HepG2 (cell line): ENCODE measurements at regions not wholly inside any gene's neighbourhood (a gene's known extent, or its start where the extent isn't known, plus 50 kb on each side); places are given as distances from the start of the nearest gene placed in this dataset.

ENCODE experiments used
- ATAC-seq: fragments of 200-7000 bp; cut with Tn5 transposase; 3 replicates; pipeline ENCODE4 v1.9.1; 2020; ENCODE audit warnings: mild to moderate bottlenecking, moderate library complexity
- BruUV-seq: library from RNA; stranded (reverse); fragments of 400-500 nt; replicated peaks from 2 replicates; lab custom pipeline; 2021; lab: Mats Ljungman, UMichigan
- CTCF ChIA-PET: fragments of 300-600 bp; formaldehyde crosslinking; extraction: SDS; loops from one replicate; lab custom pipeline; 2021; ENCODE audit warnings: low total read pairs, inconsistent platforms, low intra/inter-chr PET ratio; lab: Yijun Ruan, JAX
- POLR2A ChIA-PET: fragments of 350-600 bp; sonication (Branson Sonifier 250); formaldehyde crosslinking; loops from one replicate; lab custom pipeline; 2020; ENCODE audit warnings: antibody characterized with exemption, inconsistent platforms; lab: Yijun Ruan, JAX
- DNase-seq: peaks from one replicate; pipeline ENCODE4 v3.0.0-alpha.2; 2015; ENCODE audit warnings: low spot score
- FAIRE-seq: peaks from 3 replicates; lab custom pipeline; 2011; peaks lifted over from hg19 to GRCh38; lab: Jason Lieb, UNC
- H2AFZ ChIP-seq: one replicate; pipeline ENCODE4 v1.6.1; 2011; ENCODE audit warnings: low read length, inconsistent platforms
- H3K27ac ChIP-seq: fragments of 300-600 bp; 3 replicates; pipeline ENCODE4 v1.8.0; 2011; ENCODE audit warnings: mixed run types, mild to moderate bottlenecking, mixed read lengths, low read length, inconsistent platforms; ENCODE audit not compliant: insufficient read depth; ENCODE audit errors: extremely low read length
- H3K27me3 ChIP-seq, 2 experiments: fragments of 200-600 bp in 1 of 2; 2 replicates in 1 of 2; 3 replicates in 1 of 2; pipeline versions ENCODE4 v1.6.0 to v1.8.0; 2011; ENCODE audit warnings: low read length in 2 of 2, mild to moderate bottlenecking in 2 of 2, moderate library complexity in 2 of 2, inconsistent platforms in 1 of 2; ENCODE audit not compliant: insufficient read depth in 2 of 2, control insufficient read depth in 1 of 2
- H3K36me3 ChIP-seq, 2 experiments: fragments of 200-600 bp in 1 of 2; replicated peaks in 1 of 2; 2 replicates in 1 of 2; 3 replicates in 1 of 2; pipeline versions ENCODE4 v1.5.1 to v1.8.0; 2011; ENCODE audit warnings: low read length in 2 of 2, inconsistent platforms in 1 of 2; ENCODE audit not compliant: insufficient read depth in 2 of 2, control insufficient read depth in 1 of 2
- H3K4me1 ChIP-seq: 2 replicates; pipeline ENCODE4 v1.5.1; 2012; ENCODE audit warnings: low read length, inconsistent platforms; ENCODE audit not compliant: insufficient read depth
- H3K4me2 ChIP-seq: 2 replicates; pipeline ENCODE4 v1.6.0; 2011; ENCODE audit warnings: low read depth, low read length, inconsistent platforms
- H3K4me3 ChIP-seq, 3 experiments: fragments of 200-600 bp in 1 of 3; sonication (generic), shearing (Covaris generic) in 1 of 3; replicated peaks in 1 of 3; 2 replicates each; pipeline ENCODE4 v1.5.1; 2011 to 2016; ENCODE audit warnings: low read length in 3 of 3, inconsistent platforms in 2 of 3, low read depth in 2 of 3, mild to moderate bottlenecking in 2 of 3, control low read depth in 1 of 3, mixed read lengths in 1 of 3; ENCODE audit not compliant: insufficient read depth in 1 of 3
- H3K79me2 ChIP-seq: one replicate; pipeline ENCODE4 v1.6.1; 2011; ENCODE audit warnings: low read length, inconsistent platforms; ENCODE audit not compliant: insufficient read depth
- H3K9ac ChIP-seq: 2 replicates; pipeline ENCODE4 v1.6.0; 2011; ENCODE audit warnings: mild to moderate bottlenecking, low read depth, low read length, inconsistent platforms; ENCODE audit not compliant: insufficient read depth
- H3K9me3 ChIP-seq: 2 replicates; pipeline ENCODE4 v1.5.1; 2012; ENCODE audit warnings: mild to moderate bottlenecking, low read length
- H4K20me1 ChIP-seq: 2 replicates; pipeline ENCODE4 v1.6.0; 2011; ENCODE audit warnings: inconsistent platforms, mild to moderate bottlenecking, low read length, moderate library complexity; ENCODE audit not compliant: insufficient read depth
- ATF7 ChIP-seq, 2 experiments: fragments of 450-650 bp in 1 of 2; sonication (generic) in 1 of 2; formaldehyde crosslinking in 1 of 2; IDR thresholded peaks; 2 replicates each; pipeline versions ENCODE4 v1.4.0 to v1.6.1; 2016 to 2020; ENCODE audit warnings: antibody characterized with exemption in 1 of 2, mild to moderate bottlenecking in 1 of 2, missing genetic modification reagents in 1 of 2
- CREB1 ChIP-seq, 2 experiments: fragments of 450-650 bp in 1 of 2; IDR thresholded peaks; 2 replicates each; pipeline ENCODE4 v1.6.1; 2016 to 2017; ENCODE audit warnings: control low read depth in 1 of 2, mild to moderate bottlenecking in 1 of 2, missing compliant biosample characterization in 1 of 2, missing genetic modification characterization in 1 of 2
- ELF4 ChIP-seq: sonication (generic); formaldehyde crosslinking; IDR thresholded peaks from 2 replicates; pipeline ENCODE4 v1.5.0; 2020; ENCODE audit warnings: missing genetic modification reagents, mild to moderate bottlenecking, moderate library complexity, borderline replicate concordance
- TOE1 ChIP-seq: sonication (generic); formaldehyde crosslinking; IDR thresholded peaks from 2 replicates; pipeline ENCODE4 v1.4.0; 2020; ENCODE audit warnings: mild to moderate bottlenecking, missing genetic modification reagents
- WGBS: methylation state at CpG from one replicate; pipeline ENCODE4 v1.1.6; 2017; ENCODE audit warnings: low lambda C conversion rate; 5-methylcytosine and 5-hydroxymethylcytosine counted together
- in situ Hi-C: cut with HindIII; loops from 2 replicates; pipeline ENCODE4 v1.10.0; 2017; ENCODE audit warnings: low pct_unique_long_range_greater_than_20kb; ENCODE audit not compliant: extremely low pct_ligation_motif_present
- intact Hi-C: fragments of 100-400 bp; cut with micrococcal nuclease; formaldehyde crosslinking; loops from one replicate; pipeline ENCODE4 v1.10.0; 2022; ENCODE audit not compliant: unreplicated experiment
- TF ChIP-seq, protein P1 (sequence below): sonication (generic); formaldehyde crosslinking; IDR thresholded peaks from 2 replicates; pipeline ENCODE4 v1.8.0; 2022; ENCODE audit warnings: missing genetic modification reagents, mild to moderate bottlenecking, borderline replicate concordance
- TF ChIP-seq, protein P2 (sequence below): IDR thresholded peaks from 2 replicates; pipeline ENCODE4 v1.6.1; 2016; ENCODE audit warnings: low read depth, control low read depth

- Histone ChIP-seq H3K4me3 (no peak overlapping the region), H3K79me2 (no peaks in the 10 kb centered on the region), H3K9me3 (peaks cover 58% of the 10 kb centered on the region), H3K4me1 (no peaks in the 10 kb centered on the region), H3K4me2 (no peak overlapping the region), H4K20me1 (no peaks in the 10 kb centered on the region), H3K27me3 (no peaks in the 10 kb centered on the region), H3K9ac (no peak overlapping the region), H3K36me3 (no peaks in the 10 kb centered on the region), H3K27ac (no peak overlapping the region), H2AFZ (no peak overlapping the region)
- ChIA-PET CTCF (no interaction called here), POLR2A (no interaction called here)
- ATAC-seq (no peak), DNase-seq (no peak), FAIRE-seq (no peak)
- WGBS: 18% methylated on average over 4 of the region's 4 CpGs
- intact Hi-C loops: no loop called here
- TF ChIP-seq, protein P1, sequence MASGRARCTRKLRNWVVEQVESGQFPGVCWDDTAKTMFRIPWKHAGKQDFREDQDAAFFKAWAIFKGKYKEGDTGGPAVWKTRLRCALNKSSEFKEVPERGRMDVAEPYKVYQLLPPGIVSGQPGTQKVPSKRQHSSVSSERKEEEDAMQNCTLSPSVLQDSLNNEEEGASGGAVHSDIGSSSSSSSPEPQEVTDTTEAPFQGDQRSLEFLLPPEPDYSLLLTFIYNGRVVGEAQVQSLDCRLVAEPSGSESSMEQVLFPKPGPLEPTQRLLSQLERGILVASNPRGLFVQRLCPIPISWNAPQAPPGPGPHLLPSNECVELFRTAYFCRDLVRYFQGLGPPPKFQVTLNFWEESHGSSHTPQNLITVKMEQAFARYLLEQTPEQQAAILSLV (CRISPR knock-in tag): no peak
- peak; percentile 91 for TF ChIP-seq CREB1 (IDR thresholded peaks at IDR 0.05)
- TF ChIP-seq CREB1 (CRISPR knock-in tag; IDR thresholded peaks at IDR 0.05): no peak
- TF ChIP-seq ELF4 (CRISPR knock-in tag): no peak
- in situ Hi-C loops: no loop called here
- no TSS peak for BruUV-seq
Measured at GRCh38 chrX:6472652-6473342, 62.1 kb downstream of the VCX3A start.

- DNase-seq (no peak), ATAC-seq (no peak)
- TF ChIP-seq, protein P2, sequence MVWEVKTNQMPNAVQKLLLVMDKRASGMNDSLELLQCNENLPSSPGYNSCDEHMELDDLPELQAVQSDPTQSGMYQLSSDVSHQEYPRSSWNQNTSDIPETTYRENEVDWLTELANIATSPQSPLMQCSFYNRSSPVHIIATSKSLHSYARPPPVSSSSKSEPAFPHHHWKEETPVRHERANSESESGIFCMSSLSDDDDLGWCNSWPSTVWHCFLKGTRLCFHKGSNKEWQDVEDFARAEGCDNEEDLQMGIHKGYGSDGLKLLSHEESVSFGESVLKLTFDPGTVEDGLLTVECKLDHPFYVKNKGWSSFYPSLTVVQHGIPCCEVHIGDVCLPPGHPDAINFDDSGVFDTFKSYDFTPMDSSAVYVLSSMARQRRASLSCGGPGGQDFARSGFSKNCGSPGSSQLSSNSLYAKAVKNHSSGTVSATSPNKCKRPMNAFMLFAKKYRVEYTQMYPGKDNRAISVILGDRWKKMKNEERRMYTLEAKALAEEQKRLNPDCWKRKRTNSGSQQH: no peak
- no peak for TF ChIP-seq ATF7 (IDR thresholded peaks at IDR 0.05)
- TF ChIP-seq ATF7 (CRISPR knock-in tag; IDR thresholded peaks at IDR 0.05): no peak
- TF ChIP-seq TOE1 (CRISPR knock-in tag): no peak
Measured at GRCh38 chrX:6468706-6469105, 66.2 kb downstream of the VCX3A start.

More at GRCh38 chrX:6468706-6469105, 66.2 kb downstream of the VCX3A start:
- FAIRE-seq: no peak
- BruUV-seq: no TSS peak
- H4K20me1 ChIP-seq: no peaks in the 10 kb centered on the region
- no peak overlapping the region for H3K27ac ChIP-seq
- ChIA-PET POLR2A (no interaction called here), CTCF (no interaction called here)
- H3K9ac ChIP-seq: no peak overlapping the region
- no peaks in the 10 kb centered on the region for H3K79me2 ChIP-seq
- intact Hi-C loops: no loop called here
- in situ Hi-C loops: no loop called here
- H3K4me1 ChIP-seq: no peaks in the 10 kb centered on the region
- H3K4me3 ChIP-seq: no peak overlapping the region
- no peak overlapping the region for H3K4me2 ChIP-seq
- peaks cover 38% of the 10 kb centered on the region for H3K9me3 ChIP-seq
- 5% methylated on average over 4 of the region's 4 CpGs for WGBS
- no peaks in the 10 kb centered on the region for H3K27me3 ChIP-seq
- H3K36me3 ChIP-seq: no peaks in the 10 kb centered on the region
- H2AFZ ChIP-seq: no peak overlapping the region
